ENCODE measurements at regions not wholly inside any gene's neighbourhood (a gene's known extent, or its start where the extent isn't known, plus 50 kb on each side); places are given as distances from the start of the nearest gene placed in this dataset.

- Histone ChIP-seq H2BK20ac (ENCODE audit: low read length) (no peak overlapping the region), H2BK12ac (ENCODE audit: low read depth, low read length) (no peak overlapping the region), H4K8ac (ENCODE audit: extremely low read depth, insufficient read depth, low read length) (no peak overlapping the region), H3K79me1 (ENCODE audit: low read depth, low read length) (no peaks in the 10 kb centered on the region), H2BK5ac (ENCODE audit: low read depth, low read length) (no peak overlapping the region), H3K4me3 (ENCODE audit: extremely low read depth in 1 of 4, insufficient read depth in 2 of 4, low read depth in 3 of 4, low read length in 4 of 4) (no peak overlapping the region), H3K4ac (replicated peaks; ENCODE audit: insufficient read length, low read depth, low read length) (no peak overlapping the region), H3K27me3 (replicated peaks in 1 of 4; ENCODE audit: control insufficient read depth in 3 of 4, extremely low read depth in 1 of 4, insufficient read depth in 3 of 4, low read length in 3 of 4) (no peaks in the 10 kb centered on the region), H3K79me2 (ENCODE audit: control insufficient read depth in 1 of 2, insufficient read depth in 2 of 2, low read length in 2 of 2) (no peaks in the 10 kb centered on the region), H3K9ac (replicated peaks in 1 of 4; ENCODE audit: extremely low read depth in 1 of 4, low read depth in 3 of 4, low read length in 3 of 4) (no peak overlapping the region), H3K4me1 (replicated peaks in 1 of 4; ENCODE audit: control insufficient read depth in 3 of 4, insufficient read depth in 4 of 4, low read length in 3 of 4) (no peaks in the 10 kb centered on the region), H3K56ac (replicated peaks; ENCODE audit: insufficient read length, low read depth, low read length) (no peak overlapping the region), H3K18ac (ENCODE audit: extremely low read depth, low read length) (no peak overlapping the region), H4K91ac (replicated peaks; ENCODE audit: insufficient read length, low read length) (no peak overlapping the region), H3K23ac (ENCODE audit: insufficient read length) (no peak overlapping the region), H2BK15ac (ENCODE audit: low read length) (no peak overlapping the region), H3K4me2 (ENCODE audit: insufficient read depth in 1 of 2, low read depth in 2 of 2, low read length in 2 of 2) (no peak overlapping the region), H3K27ac (ENCODE audit: low read depth, low read length) (no peak overlapping the region), H2AFZ (ENCODE audit: low read length) (no peak overlapping the region), H3K14ac (ENCODE audit: insufficient read length) (no peak overlapping the region), H3K9me3 (ENCODE audit: insufficient read depth in 2 of 2, low read depth in 1 of 2, low read length in 1 of 2) (no peaks in the 10 kb centered on the region), H3K23me2 (ENCODE audit: low read depth, low read length) (no peaks in the 10 kb centered on the region), H2AK5ac (ENCODE audit: low read depth, low read length) (no peak overlapping the region), H4K5ac (ENCODE audit: insufficient read length, low read depth, low read length) (no peak overlapping the region), H4K20me1 (replicated peaks in 1 of 2; ENCODE audit: control insufficient read depth in 1 of 2, insufficient read depth in 2 of 2, low read length in 2 of 2) (no peaks in the 10 kb centered on the region), H2BK120ac (replicated peaks; ENCODE audit: low read depth, low read length) (no peak overlapping the region), H3K36me3 (ENCODE audit: control insufficient read depth in 2 of 4, insufficient read depth in 4 of 4, low read length in 3 of 4) (no peaks in the 10 kb centered on the region)
- DNase-seq (ENCODE audit: low read depth in 1 of 2, low spot score in 2 of 2) (no peak), FAIRE-seq (no peak)
- TF ChIP-seq RXRA (IDR thresholded peaks at IDR 0.05; ENCODE audit: insufficient read depth, low read depth, low read length), result no peak
- no peak for TF ChIP-seq KDM5A (IDR thresholded peaks at IDR 0.05; ENCODE audit: low read length)
- TF ChIP-seq ATF3 (IDR thresholded peaks at IDR 0.05; ENCODE audit: insufficient read depth, low read depth, low read length), result no peak
- TF ChIP-seq ZNF274 (IDR thresholded peaks at IDR 0.05; ENCODE audit: borderline replicate concordance, extremely low read depth, low read length), result no peak
- TF ChIP-seq NRF1 (IDR thresholded peaks at IDR 0.05; ENCODE audit: low read depth, low read length), result no peak
- no peak for TF ChIP-seq CBX5 (IDR thresholded peaks at IDR 0.05; ENCODE audit: low read depth, low read length)
- TF ChIP-seq HDAC6 (IDR thresholded peaks at IDR 0.05; ENCODE audit: low read depth, low read length), result no peak
- no peak for TF ChIP-seq CEBPB (IDR thresholded peaks at IDR 0.05; ENCODE audit: low read depth, low read length)
- no peak for TF ChIP-seq FOSL1 (IDR thresholded peaks at IDR 0.05; ENCODE audit: insufficient read depth, low read depth, low read length)
- ChIA-PET POLR2A (ENCODE audit: partially characterized antibody) (no interaction called here), CTCF (ENCODE audit: partially characterized antibody) (no interaction called here)
- 95% methylated on average over 1 of the region's 1 CpG; no CpG with 5 or more reads in 1 of the 2 experiments for WGBS, 2 experiments (ENCODE audit: extremely low coverage in 1 of 2, insufficient coverage in 1 of 2, insufficient read length in 1 of 2, insufficient replicate concordance in 2 of 2, low coverage in 1 of 2, low lambda C conversion rate in 2 of 2, missing lambda C conversion rate in 1 of 2)
These were observed 78.1 kb upstream of the FSTL5 start for GRCh38 chr4:162241857-162242256.

All from H1 (cell line).